ENCODE measurements at regions not wholly inside any gene's neighbourhood (a gene's known extent, or its start where the extent isn't known, plus 50 kb on each side); places are given as distances from the start of the nearest gene placed in this dataset.

GRCh38 chr6:168793649-168794048 is 352.7 kb downstream of the SMOC2 start:
- POLR2A ChIA-PET (ENCODE audit: low non-redundant PET) = no interaction called here
- DNase-seq (ENCODE audit: low spot score) = no peak
- CTCF ChIA-PET = interaction anchor here (0.6 kb wide), 1 partner anchor 370 kb away, joined by 3 read pairs; no protein-coding TSS in a partner anchor
- no peak for TF ChIP-seq CTCF (conservative IDR thresholded peaks at IDR 0.05; ENCODE audit: low read depth)
- no peak overlapping the region for H3K27ac ChIP-seq

GRCh38 chr6:168791917-168792316 is 350.9 kb downstream of the SMOC2 start:
- DNase-seq (ENCODE audit: low spot score) = no peak
- POLR2A ChIA-PET (ENCODE audit: low non-redundant PET) = no interaction called here
- no peak for TF ChIP-seq CTCF (conservative IDR thresholded peaks at IDR 0.05; ENCODE audit: low read depth)
- CTCF ChIA-PET = no interaction called here
- H3K27ac ChIP-seq = no peak overlapping the region

GRCh38 chr6:168789699-168790098 is 348.7 kb downstream of the SMOC2 start:
- CTCF ChIA-PET = no interaction called here
- H3K27ac ChIP-seq = no peak overlapping the region
- no peak for DNase-seq (ENCODE audit: low spot score)
- TF ChIP-seq CTCF (conservative IDR thresholded peaks at IDR 0.05; ENCODE audit: low read depth) = no peak
- POLR2A ChIA-PET (ENCODE audit: low non-redundant PET) = no interaction called here

GRCh38 chr6:168785720-168786511 is 344.9 kb downstream of the SMOC2 start:
- no peak overlapping the region for H3K27ac ChIP-seq
- ChIA-PET POLR2A (ENCODE audit: low non-redundant PET) (no interaction called here), CTCF (no interaction called here)
- no peak for TF ChIP-seq CTCF (conservative IDR thresholded peaks at IDR 0.05; ENCODE audit: low read depth)
- DNase-seq (ENCODE audit: low spot score) = peak; percentile 7

- CTCF ChIA-PET = no interaction called here
- DNase-seq (ENCODE audit: low spot score) = no peak
- POLR2A ChIA-PET (ENCODE audit: low non-redundant PET) = no interaction called here
- TF ChIP-seq CTCF (conservative IDR thresholded peaks at IDR 0.05; ENCODE audit: low read depth) = no peak
- no peak overlapping the region for H3K27ac ChIP-seq
Observed at GRCh38 chr6:168784426-168784825, 343.4 kb downstream of the SMOC2 start.

GRCh38 chr6:168783720-168784119 is 342.7 kb downstream of the SMOC2 start:
- DNase-seq (ENCODE audit: low spot score) = no peak
- no peak for TF ChIP-seq CTCF (conservative IDR thresholded peaks at IDR 0.05; ENCODE audit: low read depth)
- H3K27ac ChIP-seq = no peak overlapping the region
- ChIA-PET CTCF (no interaction called here), POLR2A (ENCODE audit: low non-redundant PET) (no interaction called here)
